ENCODE measurements at regions not wholly inside any gene's neighbourhood (a gene's known extent, or its start where the extent isn't known, plus 50 kb on each side); places are given as distances from the start of the nearest gene placed in this dataset.

DNA sequence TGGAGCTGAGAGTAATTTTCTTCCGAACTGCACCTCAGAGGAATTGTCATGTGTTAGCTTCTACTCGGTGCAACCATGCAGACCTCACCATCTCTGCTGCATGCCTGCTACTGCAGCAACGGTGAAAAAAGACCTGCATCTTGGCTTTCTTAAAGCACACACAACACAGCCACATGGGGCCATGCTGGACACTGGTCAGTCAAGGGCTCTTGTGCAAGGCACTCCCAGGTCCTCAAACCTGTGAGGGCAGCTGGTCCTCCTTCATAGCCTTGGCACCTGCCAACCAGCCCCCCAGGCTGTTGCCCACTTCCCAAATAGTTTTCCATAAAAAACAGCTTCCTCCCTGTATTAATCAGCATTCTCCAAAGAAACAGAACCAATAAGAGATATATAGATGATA is 113.5 kb upstream of the TEX51 start:
- TF ChIP-seq, protein P1, sequence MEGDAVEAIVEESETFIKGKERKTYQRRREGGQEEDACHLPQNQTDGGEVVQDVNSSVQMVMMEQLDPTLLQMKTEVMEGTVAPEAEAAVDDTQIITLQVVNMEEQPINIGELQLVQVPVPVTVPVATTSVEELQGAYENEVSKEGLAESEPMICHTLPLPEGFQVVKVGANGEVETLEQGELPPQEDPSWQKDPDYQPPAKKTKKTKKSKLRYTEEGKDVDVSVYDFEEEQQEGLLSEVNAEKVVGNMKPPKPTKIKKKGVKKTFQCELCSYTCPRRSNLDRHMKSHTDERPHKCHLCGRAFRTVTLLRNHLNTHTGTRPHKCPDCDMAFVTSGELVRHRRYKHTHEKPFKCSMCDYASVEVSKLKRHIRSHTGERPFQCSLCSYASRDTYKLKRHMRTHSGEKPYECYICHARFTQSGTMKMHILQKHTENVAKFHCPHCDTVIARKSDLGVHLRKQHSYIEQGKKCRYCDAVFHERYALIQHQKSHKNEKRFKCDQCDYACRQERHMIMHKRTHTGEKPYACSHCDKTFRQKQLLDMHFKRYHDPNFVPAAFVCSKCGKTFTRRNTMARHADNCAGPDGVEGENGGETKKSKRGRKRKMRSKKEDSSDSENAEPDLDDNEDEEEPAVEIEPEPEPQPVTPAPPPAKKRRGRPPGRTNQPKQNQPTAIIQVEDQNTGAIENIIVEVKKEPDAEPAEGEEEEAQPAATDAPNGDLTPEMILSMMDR (conservative IDR thresholded peaks at IDR 0.05; ENCODE audit: low read length): no peak
- no peak for TF ChIP-seq EZH2phosphoT487 (IDR thresholded peaks at IDR 0.05; ENCODE audit: borderline replicate concordance, low read depth, low read length)

Data from OCI-LY7 (cell line).